ENCODE measurements at regions not wholly inside any gene's neighbourhood (a gene's known extent, or its start where the extent isn't known, plus 50 kb on each side); places are given as distances from the start of the nearest gene placed in this dataset.

- H3K9me3 ChIP-seq (replicated peaks; ENCODE audit: control insufficient read depth, insufficient read depth, low read depth, low read length) = no peaks in the 10 kb centered on the region
- H3K27ac ChIP-seq (ENCODE audit: extremely low read depth, low read depth, low read length) = no peak overlapping the region
- ChIA-PET CTCF (ENCODE audit: low intra/inter-chr PET ratio) (no interaction called here), POLR2A (no interaction called here)
- in situ Hi-C loops (cut with MboI) (no loop called here), intact Hi-C loops (cut with micrococcal nuclease) (no loop called here)
- no peaks in the 10 kb centered on the region for H4K20me1 ChIP-seq (replicated peaks; ENCODE audit: control insufficient read depth, insufficient read depth, low read length)
- WGBS (ENCODE audit: insufficient coverage, low coverage, missing lambda C conversion rate) = 2% methylated on average over 5 of the region's 5 CpGs
- no peaks in the 10 kb centered on the region for H3K36me3 ChIP-seq (ENCODE audit: control insufficient read depth, insufficient read depth, low read length)
- H3K4me1 ChIP-seq (replicated peaks in 1 of 2; ENCODE audit: control insufficient read depth in 2 of 2, insufficient read depth in 2 of 2, low read length in 2 of 2) = no peaks in the 10 kb centered on the region
- BruUV-seq (replicated peaks) = no TSS peak
- DNase-seq (ENCODE audit: extremely low read depth in 1 of 4, low spot score in 3 of 4) = no peak
- peaks cover 0 to 2% of the 10 kb centered on the region in 2 experiments; a peak in 1 of 5 replicates for H3K27me3 ChIP-seq (ENCODE audit: control insufficient read depth in 2 of 2, insufficient read depth in 2 of 2, low read length in 2 of 2)
- no peak for FAIRE-seq
- H3K79me2 ChIP-seq (ENCODE audit: control insufficient read depth, insufficient read depth, low read length) = no peaks in the 10 kb centered on the region
- no peak for TF ChIP-seq GMEB1 (CRISPR knock-in tag; IDR thresholded peaks at IDR 0.05)
- TF ChIP-seq CREB3L1 (IDR thresholded peaks at IDR 0.05; ENCODE audit: borderline replicate concordance, low read depth) = no peak
- TF ChIP-seq TCFL5 (CRISPR knock-in tag; conservative IDR thresholded peaks at IDR 0.05) = no peak
- no peak for TF ChIP-seq CBFA2T2 (conservative IDR thresholded peaks at IDR 0.05)
- TF ChIP-seq ZNF12 (CRISPR knock-in tag; IDR thresholded peaks at IDR 0.05) = no peak
- TF ChIP-seq ZFP36 (IDR thresholded peaks at IDR 0.05; ENCODE audit: low read depth, low read length, partially characterized antibody) = no peak
- TF ChIP-seq THRB (CRISPR knock-in tag; conservative IDR thresholded peaks at IDR 0.05) = no peak
- no peak for TF ChIP-seq ZNF511 (CRISPR knock-in tag; IDR thresholded peaks at IDR 0.05)
- TF ChIP-seq MECOM (CRISPR knock-in tag; IDR thresholded peaks at IDR 0.05) = no peak
- no peak for TF ChIP-seq LCOR (CRISPR knock-in tag; IDR thresholded peaks at IDR 0.05)
- TF ChIP-seq ZNF354B (CRISPR knock-in tag; IDR thresholded peaks at IDR 0.05) = no peak
- no peak overlapping the region for H3K4me3 ChIP-seq
- no peak overlapping the region for H3K4me2 ChIP-seq (ENCODE audit: insufficient read depth, low read length)
- H3K9ac ChIP-seq (ENCODE audit: insufficient read depth in 1 of 2, low read depth in 2 of 2, low read length in 2 of 2) = no peak overlapping the region
- no peak overlapping the region for H2AFZ ChIP-seq (ENCODE audit: low read depth, low read length)
- ATAC-seq = no peak
- no peaks in the 10 kb centered on the region for H3K9me1 ChIP-seq (ENCODE audit: control insufficient read depth, insufficient read depth, low read length)
These were observed 74.5 kb upstream of the PMFBP1 start for GRCh38 chr16:72246423-72246822.

Measured in K562 (cell line).